HEK293T (cell line): ENCODE measurements at regions not wholly inside any gene's neighbourhood (a gene's known extent, or its start where the extent isn't known, plus 50 kb on each side); places are given as distances from the start of the nearest gene placed in this dataset.

Source experiments
- ARNT ChIP-seq: fragments of 450-650 bp; IDR thresholded peaks from 2 replicates; pipeline ENCODE4 v1.6.1; 2017; ENCODE audit warnings: mild to moderate bottlenecking
- HDGF ChIP-seq: fragments of 450-650 bp; IDR thresholded peaks from 2 replicates; pipeline ENCODE4 v1.6.1; 2017; ENCODE audit warnings: antibody characterized with exemption, borderline replicate concordance
- LEF1 ChIP-seq: fragments of 450-650 bp; IDR thresholded peaks from 2 replicates; pipeline ENCODE4 v1.6.1; 2017; ENCODE audit warnings: mild to moderate bottlenecking, borderline replicate concordance
- SUZ12 ChIP-seq: fragments of 450-650 bp; IDR thresholded peaks from 2 replicates; pipeline ENCODE4 v1.6.1; 2016; ENCODE audit warnings: mild to moderate bottlenecking
- ZNF384 ChIP-seq: fragments of 450-650 bp; IDR thresholded peaks from 2 replicates; pipeline ENCODE4 v1.6.1; 2016

DNA sequence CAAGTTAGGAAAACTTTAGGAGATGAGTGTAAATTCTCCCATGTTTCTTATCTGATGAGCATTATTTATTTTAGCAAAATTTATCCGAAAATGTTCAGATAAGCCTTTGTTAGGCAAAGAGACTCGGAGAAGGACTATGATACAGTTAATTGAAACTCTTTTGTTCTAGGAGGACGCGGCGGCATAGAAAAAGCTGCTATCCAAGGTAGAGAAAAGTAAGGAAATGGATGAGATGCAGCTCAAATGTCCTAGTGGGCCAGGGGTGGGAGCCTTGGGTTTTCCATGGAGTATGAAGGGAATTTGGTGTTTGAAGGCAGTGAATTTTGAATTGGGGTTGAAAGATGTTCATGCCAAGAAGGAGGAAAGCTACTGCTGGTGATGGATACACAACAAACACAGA lies 1504.5 kb downstream of the AACS start:
- TF ChIP-seq HDGF, result no peak
- no peak for TF ChIP-seq ZNF384
- TF ChIP-seq ARNT, result no peak
- TF ChIP-seq LEF1, result no peak
- no peak for TF ChIP-seq SUZ12
